C1 segment of cervical spinal cord (tissue), 14 donors: ENCODE measurements at regions not wholly inside any gene's neighbourhood (a gene's known extent, or its start where the extent isn't known, plus 50 kb on each side); places are given as distances from the start of the nearest gene placed in this dataset.
"Not testable (repeated sequence)": the region's sequence is repeated elsewhere in the genome, so short reads cannot be mapped to it uniquely, and the experiment has no call there.

ENCODE experiments used
- DNase-seq, 14 donors: peaks; one replicate each; lab custom pipeline; 2025; lab: John Stamatoyannopoulos, UW

DNA sequence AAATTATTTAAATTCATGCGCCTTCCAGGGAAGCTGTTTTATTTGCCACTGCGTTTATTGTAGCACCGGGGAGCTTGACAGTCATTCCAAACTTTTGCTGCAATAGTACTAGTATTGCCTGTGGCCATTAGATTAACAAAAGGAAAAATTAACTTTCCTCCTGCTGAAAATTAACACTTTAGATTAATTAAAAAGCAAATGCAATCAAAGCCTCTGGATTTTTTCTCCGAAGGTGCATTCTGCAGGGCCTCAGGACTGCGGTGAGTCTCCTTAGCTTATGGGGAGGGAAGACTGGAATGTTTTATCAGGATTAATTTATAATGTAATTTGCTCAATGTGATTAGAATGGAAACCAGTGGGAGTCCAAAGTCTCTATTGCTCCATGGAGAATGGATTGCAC lies 456.4 kb upstream of the CFAP20DC start:
- DNase-seq: no peak

DNA sequence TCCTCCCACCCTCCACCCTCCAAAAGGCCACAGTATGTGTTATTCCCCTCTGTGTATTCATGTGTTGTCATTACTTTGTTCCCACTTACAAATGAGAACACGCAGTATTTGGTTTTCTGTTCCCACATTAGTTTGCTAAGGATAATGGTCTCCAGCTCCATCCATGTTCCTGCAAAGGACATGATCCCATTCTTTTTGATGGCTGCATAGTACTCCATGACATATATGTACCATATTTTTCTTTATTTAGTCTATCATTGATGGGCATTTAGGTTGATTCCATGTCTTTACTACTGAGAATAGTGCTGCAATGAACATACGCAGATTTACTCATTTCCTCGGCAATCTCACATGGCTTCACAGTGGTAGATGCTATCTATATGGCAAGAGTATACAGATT lies 453.6 kb upstream of the CFAP20DC start:
- DNase-seq: no peak

DNA sequence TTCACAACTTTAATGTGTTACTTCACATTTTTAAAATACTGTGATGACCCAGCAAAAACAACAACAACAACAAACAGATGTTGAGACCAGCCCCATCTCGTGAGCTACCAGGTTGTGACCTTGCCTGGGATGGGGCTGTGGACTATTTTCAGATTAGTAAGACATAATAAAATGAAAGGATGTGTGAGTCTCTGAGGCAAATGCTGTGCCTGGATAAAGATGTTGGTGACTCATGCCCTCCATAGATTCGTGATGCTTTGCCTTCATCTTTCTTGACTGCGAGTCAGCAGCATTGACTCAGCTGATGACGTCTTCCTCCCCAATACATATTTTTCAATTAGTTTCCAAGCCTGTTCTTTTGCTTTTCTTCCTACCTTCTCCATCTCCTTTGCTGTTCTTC lies 453.0 kb upstream of the CFAP20DC start:
- no peak for DNase-seq

DNA sequence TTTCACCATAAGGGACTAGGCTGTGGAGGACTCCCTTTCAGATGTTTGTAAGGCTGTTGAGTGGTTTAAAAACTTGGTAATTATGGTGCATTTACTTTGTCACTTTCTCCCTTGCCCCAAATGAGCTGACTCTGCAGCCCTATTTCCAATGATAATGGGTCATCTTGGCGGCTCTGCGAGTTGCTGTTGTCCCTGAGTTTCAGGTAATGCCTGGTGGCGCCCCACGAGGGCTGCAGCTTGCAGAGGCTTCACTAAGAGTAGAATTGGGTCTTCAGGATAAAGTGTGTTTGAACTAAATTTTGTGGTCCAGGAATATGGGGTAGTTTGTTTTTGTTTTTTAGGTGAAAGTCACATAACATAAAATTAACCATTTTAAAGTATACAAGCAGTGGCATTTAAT lies 450.1 kb upstream of the CFAP20DC start:
- DNase-seq: no peak

DNA sequence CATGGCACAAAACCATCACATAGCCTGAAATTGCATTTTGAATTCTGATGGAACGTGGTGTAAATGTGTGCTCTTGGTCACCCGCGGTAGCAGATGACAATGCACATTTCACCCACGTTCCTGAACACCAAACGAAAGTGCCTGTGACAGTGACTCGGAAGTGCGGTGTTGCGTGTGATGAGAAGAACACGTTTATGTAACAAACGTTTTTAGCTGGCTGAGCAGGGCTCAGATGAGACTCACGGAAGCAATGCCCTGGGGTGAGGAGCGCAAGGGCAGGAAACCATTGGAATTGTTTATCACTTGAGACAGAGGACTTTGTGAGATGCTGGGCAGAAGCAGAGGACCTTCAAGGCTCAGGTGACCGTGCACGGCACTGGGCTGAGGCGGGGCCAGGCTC lies 449.2 kb upstream of the CFAP20DC start:
- DNase-seq: no peak

DNA sequence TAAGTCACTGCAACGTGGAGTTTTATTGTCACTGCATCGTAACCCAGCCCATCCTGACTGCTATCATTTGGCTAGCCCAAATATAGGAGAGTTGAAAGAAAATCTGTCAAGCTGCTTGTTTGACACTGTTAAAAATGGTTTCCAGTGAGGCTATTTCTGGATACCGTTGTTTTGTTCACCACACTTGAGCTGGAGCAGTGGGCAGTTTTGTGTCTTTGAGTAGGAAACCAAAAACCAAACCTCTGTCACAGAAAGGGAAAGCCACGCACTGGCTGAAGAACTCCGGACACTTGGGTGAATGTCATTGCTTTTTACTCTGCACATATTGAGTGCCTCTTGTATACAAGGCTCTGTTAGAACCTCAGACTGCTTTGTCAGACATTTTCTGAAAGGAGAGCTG lies 446.4 kb upstream of the CFAP20DC start:
- no peak for DNase-seq

DNA sequence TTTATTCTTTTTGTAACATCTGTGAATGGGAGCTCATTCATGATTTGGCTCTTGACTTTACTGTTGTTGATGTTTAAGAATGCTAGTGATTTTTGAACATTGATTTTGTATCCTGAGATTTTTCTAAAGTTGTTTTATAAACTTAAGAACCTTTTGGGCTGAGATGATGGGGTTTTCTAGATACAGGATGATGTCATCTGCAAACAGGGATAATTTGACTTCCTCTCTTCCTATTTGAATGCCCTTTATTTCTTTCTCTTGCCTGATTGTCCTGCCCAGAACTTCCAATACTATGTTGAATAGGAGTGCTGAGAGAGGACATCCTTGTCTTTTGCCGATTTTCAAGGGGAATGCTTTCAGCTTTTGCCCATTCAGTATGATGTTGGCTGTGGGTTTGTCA lies 445.1 kb upstream of the CFAP20DC start:
- not testable (repeated sequence) for DNase-seq

DNA sequence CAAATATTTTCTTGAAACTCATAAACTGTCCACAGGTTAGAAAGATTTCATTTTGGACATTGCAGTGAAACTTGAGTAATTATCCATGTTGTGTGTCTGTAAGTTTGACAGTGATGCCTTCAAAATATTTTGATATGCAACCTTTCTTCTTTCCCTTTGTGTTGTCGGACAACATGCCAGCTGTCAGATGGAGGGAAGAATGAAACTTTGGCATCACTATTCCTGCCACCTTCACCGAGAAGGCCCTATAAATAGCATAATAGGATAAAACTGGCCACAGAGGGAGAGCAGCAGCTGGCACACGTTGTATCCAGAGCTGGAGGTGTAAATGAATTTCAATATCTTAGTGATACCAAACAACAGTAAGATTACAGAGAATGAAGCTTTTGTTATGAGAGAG lies 436.7 kb upstream of the CFAP20DC start:
- DNase-seq: no peak

DNA sequence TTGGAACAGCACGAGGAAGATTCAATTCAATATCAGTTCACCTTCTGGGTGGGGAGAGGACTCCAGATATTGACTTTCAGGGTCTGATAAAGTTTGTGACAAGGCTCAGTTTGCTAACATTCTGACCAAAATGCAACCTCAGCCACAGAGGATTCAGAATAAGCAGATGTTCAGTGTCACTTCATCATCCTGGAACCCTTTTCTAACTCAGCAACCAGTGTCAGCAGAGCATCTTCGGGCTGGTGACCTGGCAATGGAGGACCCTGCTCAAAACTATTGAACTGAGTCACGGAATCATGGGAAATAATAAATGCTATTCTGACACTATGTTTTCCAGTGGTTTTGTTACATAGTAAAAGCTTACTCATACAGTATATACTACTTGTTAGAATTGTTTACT lies 433.4 kb upstream of the CFAP20DC start:
- DNase-seq: no peak

DNA sequence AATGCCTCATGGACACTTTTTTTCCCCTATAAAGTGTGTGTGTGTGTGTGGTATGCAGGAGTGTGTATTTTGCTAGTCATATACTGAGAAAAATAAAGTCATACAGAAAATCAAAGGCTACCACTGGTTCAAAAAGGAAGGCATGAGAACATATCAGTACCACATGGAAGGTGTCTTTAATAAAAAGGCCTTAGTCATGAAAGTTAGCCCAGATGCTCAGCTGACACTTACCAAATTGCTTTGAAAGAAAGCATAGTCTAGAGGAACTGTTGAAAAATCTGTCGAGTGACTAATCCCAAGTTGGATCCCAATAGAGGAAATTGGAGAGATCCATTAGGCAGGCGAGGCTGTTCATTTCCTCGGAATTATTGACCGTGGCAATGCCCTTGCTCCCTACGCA lies 432.9 kb upstream of the CFAP20DC start:
- DNase-seq: no peak

DNA sequence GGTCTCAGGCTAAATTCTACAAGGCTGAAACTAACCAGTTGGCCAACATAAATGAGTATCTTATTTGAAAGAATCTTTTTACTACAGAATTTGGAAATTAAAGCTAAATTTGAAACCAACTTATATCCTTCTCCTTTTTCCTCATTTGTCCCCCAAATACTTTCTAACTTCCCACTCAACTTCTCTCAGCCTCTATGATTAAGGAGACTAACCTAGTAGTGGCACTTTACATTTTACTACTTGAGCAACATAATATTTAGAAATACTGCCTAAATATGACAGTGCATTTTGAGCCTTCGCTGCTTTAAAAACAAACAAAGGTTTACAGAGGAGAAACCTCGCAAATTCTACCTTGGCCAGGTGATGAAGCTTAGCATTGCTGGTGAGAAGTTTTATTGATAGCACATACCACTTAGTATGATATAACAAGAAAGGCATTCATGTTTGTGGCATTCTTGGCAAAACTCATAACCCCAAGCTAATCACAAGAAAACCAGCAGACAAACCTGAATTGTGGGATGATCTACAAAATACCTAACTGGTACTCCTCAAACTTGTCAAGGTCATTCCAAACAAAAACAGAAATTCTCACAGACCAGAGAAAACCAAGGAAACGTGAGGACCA lies 432.1 kb upstream of the CFAP20DC start:
- DNase-seq: no peak

DNA sequence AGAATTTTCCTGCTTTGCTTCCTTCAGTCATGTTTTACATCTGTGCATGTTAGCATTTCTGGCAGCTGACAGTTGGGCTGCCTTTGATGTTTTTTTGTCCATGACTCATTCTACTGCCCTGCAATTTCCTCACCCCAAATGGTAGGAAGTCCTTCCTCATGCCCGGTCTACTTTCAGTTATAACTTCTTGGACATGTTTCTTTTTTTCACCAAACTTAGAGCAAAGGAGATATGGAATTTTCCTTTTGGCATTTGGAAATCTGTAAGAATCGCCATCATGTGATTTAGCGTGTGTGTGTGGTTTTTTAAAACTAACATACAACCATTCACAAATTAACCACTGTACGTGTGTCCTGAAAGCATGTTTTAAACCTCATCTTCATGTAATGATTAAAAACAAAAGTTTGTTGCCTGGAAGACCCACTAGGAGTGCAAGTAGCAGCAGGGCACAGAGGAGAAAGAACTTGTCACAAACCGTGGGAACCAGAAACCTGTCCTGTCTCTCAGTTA lies 430.7 kb upstream of the CFAP20DC start:
- no peak for DNase-seq

DNA sequence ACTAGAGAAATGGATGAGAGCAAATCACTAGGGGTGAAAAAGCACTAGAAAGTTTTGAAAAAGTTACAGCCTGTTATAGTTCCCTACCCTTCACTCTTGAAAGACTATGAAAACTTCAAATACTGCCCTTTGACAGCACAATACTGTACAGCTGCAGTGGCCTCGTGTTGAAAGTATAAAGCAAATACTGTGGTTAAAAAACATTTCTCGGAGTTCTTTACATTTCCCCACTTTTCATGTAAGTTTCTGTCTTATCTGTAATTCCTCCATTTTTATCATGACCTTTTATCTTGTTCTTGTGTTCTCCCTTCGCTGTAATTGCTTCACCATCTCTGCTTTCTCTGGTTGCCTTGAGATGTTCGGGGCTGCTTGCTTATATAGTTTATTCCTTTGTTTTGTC lies 423.8 kb upstream of the CFAP20DC start:
- no peak for DNase-seq

DNA sequence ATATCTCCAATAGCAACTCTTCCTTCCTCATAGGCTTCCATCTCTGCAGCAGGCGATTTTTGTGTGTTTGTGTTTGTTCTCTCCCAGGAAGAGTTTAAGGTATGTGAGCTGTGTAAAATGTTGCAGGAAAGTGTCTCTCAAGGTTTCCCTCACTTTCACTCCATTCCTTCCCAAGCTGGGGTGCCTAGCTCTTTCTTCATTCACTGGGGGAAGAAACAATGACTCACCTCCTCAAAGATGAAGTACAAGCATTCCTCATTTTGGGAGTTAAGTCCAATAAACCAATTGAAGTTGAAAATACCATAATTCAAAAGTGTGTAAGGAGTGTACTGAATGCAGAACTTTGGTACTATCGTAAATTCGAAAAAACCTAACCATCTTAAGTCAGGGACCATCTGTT lies 422.7 kb upstream of the CFAP20DC start:
- no peak for DNase-seq

DNA sequence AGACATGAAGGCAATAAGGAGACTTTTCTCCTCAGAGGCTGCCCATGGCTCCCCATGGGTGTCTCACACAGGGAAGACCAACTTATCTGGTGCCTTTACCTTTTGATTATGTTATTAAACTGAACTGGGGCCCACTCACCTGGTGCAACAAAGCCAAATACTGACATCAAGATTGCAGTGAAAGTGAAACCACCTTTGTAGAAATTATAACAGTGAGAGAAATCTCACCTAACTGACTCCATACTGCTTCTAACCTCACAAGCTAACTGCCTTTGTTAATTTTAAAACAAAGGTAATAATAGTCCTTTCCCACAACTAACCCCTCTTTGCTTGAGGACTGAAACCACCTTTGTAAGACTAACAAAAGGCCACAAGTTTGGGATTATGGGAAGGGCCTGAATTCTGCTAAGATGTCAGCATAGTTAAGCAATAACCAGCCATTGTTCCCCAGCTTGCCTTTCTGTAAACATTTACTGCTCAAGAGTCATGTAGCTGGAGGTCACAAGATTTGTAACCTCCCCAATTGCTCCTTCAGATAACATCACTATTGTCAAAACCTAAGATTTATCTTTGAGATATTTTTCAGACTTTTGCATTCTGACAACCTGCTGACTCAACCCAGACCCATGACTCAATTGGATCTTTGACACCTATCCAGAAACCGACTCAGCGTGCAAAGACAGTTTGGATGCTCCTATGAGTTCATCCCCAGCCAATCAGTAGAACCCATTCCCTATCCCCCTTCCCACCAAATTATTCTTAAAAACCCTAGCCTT lies 420.3 kb upstream of the CFAP20DC start:
- no peak for DNase-seq

DNA sequence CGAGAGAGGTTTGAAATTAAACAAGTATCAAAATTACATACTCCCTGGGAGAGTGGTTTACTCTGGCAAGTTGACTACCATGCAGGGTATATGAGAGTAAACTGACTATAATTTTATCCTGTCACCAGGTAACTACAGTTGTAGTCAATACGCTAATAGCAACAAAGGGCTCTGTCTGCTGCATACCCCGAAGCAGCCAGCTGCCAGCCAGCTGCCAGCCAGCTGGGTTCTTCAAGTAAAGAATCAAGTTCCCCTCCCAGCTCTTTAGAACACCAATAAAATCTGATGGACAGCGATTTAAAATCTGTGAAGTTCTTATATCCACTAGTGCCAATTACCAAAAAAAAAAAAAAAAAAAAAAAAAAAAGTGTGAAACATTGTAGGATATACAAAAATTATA lies 417.7 kb upstream of the CFAP20DC start:
- no peak for DNase-seq

DNA sequence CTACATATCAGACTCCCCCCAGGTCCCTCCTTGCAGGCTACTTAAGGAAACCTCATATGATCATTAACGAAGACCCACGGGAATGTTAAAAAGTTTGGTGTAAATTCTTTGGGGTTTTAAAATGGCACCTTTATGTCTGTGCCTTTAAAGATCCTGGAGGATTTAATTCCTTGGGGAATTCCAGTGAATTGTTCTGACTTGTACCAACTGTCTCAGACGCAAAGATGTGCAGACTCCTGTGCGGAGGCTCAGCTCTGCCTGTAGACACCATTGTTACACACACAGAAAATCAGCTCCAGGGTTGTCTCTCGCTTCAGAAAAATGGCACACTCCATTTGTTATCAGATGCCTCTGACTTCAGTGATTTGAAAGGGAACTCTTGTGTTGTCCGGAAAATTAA lies 414.4 kb upstream of the CFAP20DC start:
- DNase-seq: no peak

DNA sequence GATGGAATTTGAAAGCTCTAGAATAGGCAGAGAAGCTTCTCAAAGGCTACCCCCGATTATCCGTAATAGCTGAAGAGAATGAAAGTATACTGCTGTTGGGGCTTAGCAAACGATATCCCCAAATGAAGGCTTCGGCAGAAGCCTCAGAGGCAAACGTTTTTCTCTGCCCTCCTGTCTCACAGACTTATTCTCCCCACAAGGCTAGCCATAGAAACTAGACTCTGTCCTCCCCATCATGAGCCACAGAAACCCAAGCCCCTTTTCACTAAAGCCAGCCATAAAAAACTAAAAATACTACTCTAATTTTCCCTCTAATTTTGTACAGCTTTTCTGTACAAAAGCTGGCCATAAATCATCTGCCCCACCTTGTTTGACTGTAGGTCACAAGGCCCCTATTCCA lies 413.4 kb upstream of the CFAP20DC start:
- DNase-seq: no peak

DNA sequence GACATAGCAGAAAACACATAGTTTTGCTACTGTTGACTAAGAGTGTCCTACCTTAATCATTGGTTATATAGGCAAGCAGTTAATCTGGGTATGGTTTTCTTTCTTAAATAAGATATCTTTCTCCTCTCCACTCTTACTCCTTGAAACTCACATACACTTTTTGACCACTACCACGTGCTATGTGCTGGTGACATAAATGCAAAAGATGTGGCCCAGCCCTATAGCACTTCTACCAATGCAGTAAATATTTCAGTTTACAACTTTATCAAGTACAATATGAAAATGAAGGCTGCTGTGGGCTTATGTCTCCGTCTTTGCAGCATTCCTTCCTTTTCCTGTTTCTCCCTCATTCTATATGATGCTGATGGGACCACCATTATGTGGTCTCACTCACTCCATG lies 410.2 kb upstream of the CFAP20DC start:
- no peak for DNase-seq

DNA sequence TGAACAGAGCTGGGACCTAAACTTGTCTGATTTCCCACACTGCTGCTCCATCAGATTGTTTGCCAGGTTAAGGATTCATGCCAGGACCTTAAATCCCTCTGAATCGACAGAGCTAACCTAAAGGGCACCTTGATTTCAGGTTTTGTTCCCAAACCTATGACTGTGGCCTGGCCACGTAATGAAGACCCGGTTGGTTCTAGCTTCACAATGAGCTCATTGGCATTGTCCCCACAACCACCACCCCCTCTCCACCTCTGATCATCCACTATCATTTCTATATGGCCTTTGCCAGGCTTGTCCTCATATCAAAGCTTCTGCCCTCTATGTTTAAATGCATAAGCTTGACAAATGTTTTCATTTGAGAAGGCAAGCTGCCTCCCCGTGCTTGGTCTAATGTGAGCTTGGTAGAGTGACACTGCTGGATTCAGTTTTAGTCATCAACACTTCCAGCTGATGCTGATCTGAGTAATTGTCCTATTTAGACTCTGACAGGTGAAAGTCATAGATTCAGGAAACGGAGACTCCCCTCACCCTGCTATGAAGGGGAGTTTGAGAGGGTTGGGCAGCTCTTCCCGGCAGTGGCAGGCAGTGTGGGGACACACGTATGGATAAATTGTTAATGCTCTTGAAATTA lies 407.1 kb upstream of the CFAP20DC start:
- DNase-seq: no peak

DNA sequence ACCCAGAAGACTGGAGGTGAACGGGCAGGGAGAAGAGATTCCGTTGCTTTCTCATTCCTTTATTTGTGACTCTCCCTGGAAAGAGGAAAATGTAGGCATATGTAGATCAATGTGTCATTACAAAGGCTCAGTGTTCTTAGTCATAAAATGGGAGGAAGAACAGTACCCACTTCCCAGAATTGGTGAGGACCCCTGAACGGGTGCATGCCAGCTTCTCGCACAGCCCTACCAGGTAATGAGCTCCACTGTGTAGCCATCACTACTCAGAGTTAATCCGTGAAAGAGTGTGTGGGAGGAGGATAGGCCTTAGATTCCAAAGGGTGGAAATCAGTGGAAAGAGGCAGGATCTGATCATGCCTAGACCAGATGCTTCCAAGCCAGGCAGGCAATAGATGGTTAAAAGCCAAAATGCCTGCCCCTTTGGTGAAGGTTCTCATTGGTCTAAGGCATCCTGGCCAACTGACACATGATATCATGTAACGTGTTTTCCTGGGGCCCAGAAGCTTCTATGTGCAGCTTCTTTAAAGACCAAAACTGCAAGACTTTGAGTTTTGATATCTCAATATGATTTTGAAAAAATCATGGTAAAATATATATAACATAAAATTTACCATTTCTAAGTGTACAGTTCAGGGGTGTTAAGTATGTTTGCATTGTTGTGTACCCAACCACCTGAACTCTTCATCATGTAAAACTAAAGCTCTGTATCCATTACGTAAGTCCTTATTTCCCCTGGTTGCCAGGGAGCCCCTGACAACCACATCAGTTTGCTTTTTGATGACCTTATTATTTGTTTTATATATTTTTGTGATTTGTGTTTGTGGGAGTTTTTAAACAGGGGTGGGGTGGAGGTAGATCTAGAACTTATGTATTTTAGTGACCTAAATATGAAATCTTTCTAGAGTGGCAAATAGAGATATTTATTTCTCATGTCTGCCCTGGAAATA lies 402.2 kb upstream of the CFAP20DC start:
- no peak for DNase-seq
